Endothelial cell of umbilical vein (primary cell): ENCODE measurements at regions not wholly inside any gene's neighbourhood (a gene's known extent, or its start where the extent isn't known, plus 50 kb on each side); places are given as distances from the start of the nearest gene placed in this dataset.

ENCODE experiments used
- BruUV-seq: library from RNA; stranded (reverse); fragments of 400-500 nt; replicated peaks from 2 replicates; lab custom pipeline; 2021; lab: Mats Ljungman, UMichigan
- CTCF ChIA-PET: fragments of 300-600, 350-600 bp; sonication (Branson Sonifier 250); formaldehyde crosslinking; loops from one replicate; lab custom pipeline; 2021; ENCODE audit warnings: antibody characterized with exemption, inconsistent platforms; lab: Charles Lee
- POLR2A ChIA-PET: fragments of 300-600, 350-600 bp; sonication (Branson Sonifier 250); formaldehyde crosslinking; loops from one replicate; lab custom pipeline; 2021; ENCODE audit warnings: antibody characterized with exemption, inconsistent platforms; lab: Charles Lee
- DNase-seq: peaks from one replicate; pipeline ENCODE4 v3.0.0-alpha.2; 2011; ENCODE audit warnings: low read depth, low spot score
- FAIRE-seq: peaks from 2 replicates; lab custom pipeline; 2011; peaks lifted over from hg19 to GRCh38; lab: Jason Lieb, UNC
- H2AFZ ChIP-seq: 2 replicates; pipeline ENCODE4 v1.6.0; 2012; ENCODE audit warnings: low read depth, low read length, control low read depth, inconsistent platforms
- H3K27ac ChIP-seq: 2 replicates; pipeline ENCODE4 v1.5.1; 2011; ENCODE audit warnings: low read depth, mild to moderate bottlenecking, control low read depth, low read length, moderate library complexity; ENCODE audit not compliant: insufficient read depth
- H3K27me3 ChIP-seq, 2 experiments: 2 replicates each; pipeline versions ENCODE4 v1.6.0 to v1.6.1; 2011; ENCODE audit warnings: low read length in 2 of 2, mixed read lengths in 1 of 2; ENCODE audit not compliant: control insufficient read depth in 2 of 2, insufficient read depth in 2 of 2
- H3K36me3 ChIP-seq, 2 experiments: 2 replicates in 1 of 2; 3 replicates in 1 of 2; pipeline ENCODE4 v1.5.1; 2011; ENCODE audit warnings: low read length in 2 of 2, mild to moderate bottlenecking in 1 of 2, moderate library complexity in 1 of 2; ENCODE audit not compliant: control insufficient read depth in 2 of 2, insufficient read depth in 2 of 2; ENCODE audit errors: extremely low read depth in 1 of 2
- H3K4me1 ChIP-seq: 3 replicates; pipeline ENCODE4 v1.5.1; 2011; ENCODE audit warnings: mild to moderate bottlenecking, low read length; ENCODE audit not compliant: control insufficient read depth, insufficient read depth; ENCODE audit errors: extremely low read depth
- H3K4me2 ChIP-seq: 2 replicates; pipeline ENCODE4 v1.6.1; 2011; ENCODE audit warnings: low read length, control low read depth, mixed read lengths; ENCODE audit not compliant: insufficient read depth
- H3K4me3 ChIP-seq, 3 experiments: fragments of 200-600 bp in 1 of 3; sonication (generic), shearing (Covaris generic) in 1 of 3; replicated peaks in 1 of 3; 2 replicates each; pipeline ENCODE4 v1.5.1; 2011 to 2016; ENCODE audit warnings: control low read depth in 3 of 3, low read length in 3 of 3, mild to moderate bottlenecking in 2 of 3, inconsistent platforms in 1 of 3, low read depth in 1 of 3, moderate library complexity in 1 of 3; ENCODE audit not compliant: insufficient read depth in 1 of 3
- H3K79me2 ChIP-seq: 2 replicates; pipeline ENCODE4 v1.6.0; 2012; ENCODE audit warnings: low read length, inconsistent platforms; ENCODE audit not compliant: control insufficient read depth, insufficient read depth
- H3K9ac ChIP-seq: replicated peaks from 2 replicates; pipeline ENCODE3; 2011; ENCODE audit warnings: low read length, control low read depth; ENCODE audit not compliant: insufficient read depth; ENCODE audit errors: extremely low read depth
- H3K9me1 ChIP-seq: replicated peaks from 3 replicates; pipeline ENCODE4 v1.6.0; 2011; ENCODE audit warnings: mild to moderate bottlenecking, low read length; ENCODE audit not compliant: control insufficient read depth, insufficient read depth; ENCODE audit errors: extremely low read depth
- H3K9me3 ChIP-seq: replicated peaks from 2 replicates; pipeline ENCODE4 v1.5.1; 2012; ENCODE audit warnings: low read length, inconsistent platforms; ENCODE audit not compliant: control insufficient read depth, insufficient read depth
- H4K20me1 ChIP-seq: replicated peaks from 2 replicates; pipeline ENCODE3; 2011; ENCODE audit warnings: mild to moderate bottlenecking, low read length; ENCODE audit not compliant: control insufficient read depth, insufficient read depth; ENCODE audit errors: extremely low read depth
- CTCF ChIP-seq, 2 donors: IDR thresholded peaks; 1 replicate in 1 of 2; 2 replicates in 1 of 2; pipeline ENCODE4 v1.5.1; 2011; ENCODE audit warnings: low read length in 2 of 2, mild to moderate bottlenecking in 2 of 2, moderate library complexity in 2 of 2, control low read depth in 1 of 2, inconsistent platforms in 1 of 2, low read depth in 1 of 2; ENCODE audit not compliant: insufficient read depth in 1 of 2; ENCODE audit errors: extremely low read depth in 1 of 2
- JUN ChIP-seq: IDR thresholded peaks from 2 replicates; pipeline ENCODE4 v1.6.1; 2011; ENCODE audit warnings: borderline replicate concordance, low read depth; ENCODE audit not compliant: insufficient read length, insufficient read depth
- MAX ChIP-seq: IDR thresholded peaks from 2 replicates; pipeline ENCODE4 v1.6.1; 2011; ENCODE audit not compliant: insufficient read depth, insufficient read length
- MYC ChIP-seq: IDR thresholded peaks from one replicate; pipeline ENCODE4 v1.6.1; 2011; ENCODE audit warnings: mild to moderate bottlenecking, low read depth, low read length
- POLR2AphosphoS5 ChIP-seq: IDR thresholded peaks from 2 replicates; pipeline ENCODE4 v1.6.1; 2012; ENCODE audit warnings: low read depth, mild to moderate bottlenecking, control low read depth, low read length, moderate library complexity; ENCODE audit not compliant: insufficient read depth
- dilution Hi-C: fragments of 300-500 bp; cut with MboI; formaldehyde crosslinking; loops from one replicate; pipeline ENCODE4 v1.15.0; 2019; ENCODE audit warnings: low sequenced_read_pairs; ENCODE audit not compliant: extremely low pct_ligation_motif_present
- intact Hi-C: fragments of 100-400 bp; cut with micrococcal nuclease; formaldehyde crosslinking; loops from one replicate; pipeline ENCODE4 v1.10.0; 2022

- FAIRE-seq (no peak), DNase-seq (no peak)
- CTCF ChIA-PET, result interaction anchor here (0.9 kb wide), 1 partner anchor 23 kb away, joined by 3 read pairs; no protein-coding TSS in a partner anchor
- Histone ChIP-seq H3K4me3 (no peak overlapping the region), H3K27me3 (no peaks in the 10 kb centered on the region), H3K79me2 (no peaks in the 10 kb centered on the region), H3K27ac (no peak overlapping the region), H3K9ac (no peak overlapping the region), H3K36me3 (no peaks in the 10 kb centered on the region), H2AFZ (no peak overlapping the region), H3K4me2 (no peak overlapping the region), H3K9me1 (no peaks in the 10 kb centered on the region), H3K4me1 (peaks cover 9% of the 10 kb centered on the region), H4K20me1 (no peaks in the 10 kb centered on the region), H3K9me3 (no peaks in the 10 kb centered on the region)
- dilution Hi-C loops, result no loop called here
- BruUV-seq, result no TSS peak
- TF ChIP-seq MYC (no peak), MAX (no peak), JUN (no peak), CTCF (IDR thresholded peaks at IDR 0.05; ENCODE audit: extremely low read depth in 1 of 2, insufficient read depth in 1 of 2, low read depth in 1 of 2, low read length in 2 of 2) (no peak), POLR2AphosphoS5 (no peak)
- intact Hi-C loops, result no loop called here
- POLR2A ChIA-PET, result no interaction called here
Measured at GRCh38 chr18:61975526-61976326, 82.9 kb upstream of the RNF152 start.
